GM12865 (cell line): ENCODE measurements at regions not wholly inside any gene's neighbourhood (a gene's known extent, or its start where the extent isn't known, plus 50 kb on each side); places are given as distances from the start of the nearest gene placed in this dataset.

Experiments used
- DNase-seq: peaks from one replicate; pipeline ENCODE4 v3.0.0; 2010; ENCODE audit warnings: low read depth
- H3K4me3 ChIP-seq: 2 replicates; pipeline ENCODE4 v1.5.1; 2011; ENCODE audit warnings: mild to moderate bottlenecking, low read depth, low read length, control low read depth
- CTCF ChIP-seq: IDR thresholded peaks from 2 replicates; pipeline ENCODE4 v1.5.1; 2011; ENCODE audit warnings: low read length, control low read depth, low read depth, inconsistent platforms; ENCODE audit not compliant: insufficient read depth; ENCODE audit errors: missing control alignments

- TF ChIP-seq CTCF: no peak
- peak; percentile 33 for DNase-seq
- H3K4me3 ChIP-seq: no peak overlapping the region
Observed at GRCh38 chr7:45443263-45443662, 130.9 kb upstream of the ADCY1 start.

DNA sequence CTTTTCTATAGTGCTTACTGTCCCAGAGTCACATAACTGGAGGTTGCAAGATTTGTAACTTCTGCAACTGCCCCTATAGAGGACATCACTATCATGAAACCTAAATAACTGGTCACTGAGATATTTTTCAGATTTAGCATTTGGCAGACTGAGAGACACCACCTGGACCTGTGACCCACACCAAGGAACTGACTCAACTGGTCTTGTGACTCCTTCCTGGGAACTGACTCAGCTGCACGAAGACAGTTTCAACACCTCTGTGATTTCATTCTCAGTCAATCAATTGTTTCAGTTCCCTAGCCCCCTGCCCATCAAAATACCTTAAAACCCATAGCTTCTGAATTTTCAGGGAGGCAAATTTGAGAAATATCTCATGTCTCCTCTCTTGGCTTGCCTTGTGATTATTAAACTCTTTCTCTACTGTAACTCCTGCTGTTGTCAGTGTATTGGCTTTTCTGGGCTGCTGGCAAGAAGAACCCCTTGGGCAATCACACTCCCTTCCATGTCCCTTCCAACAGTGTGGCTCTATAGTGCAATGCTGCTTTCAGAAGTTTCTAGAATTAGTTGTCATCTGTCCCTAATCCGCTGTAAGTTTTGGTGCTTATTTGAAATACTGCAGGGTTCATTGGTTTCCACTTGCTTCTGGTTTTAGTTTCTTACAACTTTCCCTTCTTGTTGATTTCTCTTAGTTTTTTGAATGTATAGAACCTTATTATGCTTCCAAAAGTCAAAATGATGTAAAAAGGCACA is 127.8 kb upstream of the ADCY1 start:
- no peak overlapping the region for H3K4me3 ChIP-seq
- DNase-seq: peak; percentile 66
- no peak for TF ChIP-seq CTCF

DNA sequence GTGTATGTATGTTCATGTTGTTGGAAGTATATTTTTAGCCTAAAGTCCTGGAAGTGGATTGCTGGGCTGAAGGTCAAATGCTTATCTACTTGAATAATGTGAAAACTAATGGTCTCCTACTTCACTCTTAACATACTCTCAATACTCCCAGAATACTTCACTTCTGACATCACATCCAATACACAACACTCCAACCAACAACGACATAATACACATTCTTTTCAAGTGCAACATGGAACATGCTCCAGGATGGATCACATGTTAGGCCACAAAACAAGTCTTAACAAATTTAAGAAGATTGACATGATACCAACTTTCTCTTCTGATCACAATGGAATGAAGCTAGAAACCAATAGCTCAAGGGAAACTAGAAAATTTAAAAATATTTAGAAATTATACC is 126.9 kb upstream of the ADCY1 start:
- H3K4me3 ChIP-seq: no peak overlapping the region
- TF ChIP-seq CTCF: no peak
- no peak for DNase-seq

- DNase-seq: no peak
- no peak overlapping the region for H3K4me3 ChIP-seq
- TF ChIP-seq CTCF: no peak
Observed at GRCh38 chr7:45450571-45451204, 123.5 kb upstream of the ADCY1 start.

DNA sequence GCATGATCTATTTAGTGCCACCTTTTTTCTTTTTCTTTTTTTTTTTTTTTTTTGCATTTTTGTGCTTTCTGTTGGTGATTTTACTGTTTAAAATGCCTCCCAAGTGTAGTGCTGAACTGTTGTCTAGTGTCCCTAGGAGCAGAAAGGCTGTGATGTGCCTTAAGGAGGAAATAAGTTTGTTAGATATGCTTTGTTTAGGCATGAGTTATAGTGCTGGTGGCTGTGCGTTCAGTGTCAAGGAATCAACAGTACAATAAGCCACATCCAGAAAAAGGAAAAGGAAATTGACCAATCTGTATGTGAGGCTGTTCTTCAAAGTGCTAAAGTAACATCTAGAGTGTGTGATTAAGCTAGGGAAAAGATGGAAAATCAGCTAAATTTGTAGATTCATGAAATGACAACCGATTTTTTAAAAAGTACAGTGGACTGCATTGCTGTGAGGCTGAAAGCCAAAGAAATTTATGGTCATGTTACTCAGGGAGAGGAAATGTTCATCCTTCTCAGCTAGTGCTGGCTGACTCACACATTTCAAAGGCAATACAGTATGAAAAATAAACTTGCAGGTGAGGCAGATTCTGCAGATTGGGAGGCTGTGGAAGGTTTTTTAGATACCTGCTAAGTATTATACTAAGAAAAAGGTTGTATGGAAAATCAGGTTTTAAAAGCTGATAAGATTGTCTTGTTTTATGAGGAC is 122.7 kb upstream of the ADCY1 start:
- H3K4me3 ChIP-seq: no peak overlapping the region
- no peak for DNase-seq
- TF ChIP-seq CTCF: no peak

- no peak for TF ChIP-seq CTCF
- H3K4me3 ChIP-seq: no peak overlapping the region
- no peak for DNase-seq
Observed at GRCh38 chr7:45454771-45455170, 119.4 kb upstream of the ADCY1 start.
